GM12878 (cell line): ENCODE measurements at regions not wholly inside any gene's neighbourhood (a gene's known extent, or its start where the extent isn't known, plus 50 kb on each side); places are given as distances from the start of the nearest gene placed in this dataset.

ENCODE experiments used
- ATAC-seq: fragments of 200-7000 bp; cut with Tn5 transposase; 3 replicates; pipeline ENCODE4 v1.9.1; 2020; ENCODE audit warnings: mild to moderate bottlenecking, moderate library complexity
- BruUV-seq: library from RNA; stranded (reverse); fragments of 400-500 nt; replicated peaks from 2 replicates; lab custom pipeline; 2021; lab: Mats Ljungman, UMichigan
- CTCF ChIA-PET: fragments of 300-600 bp; sonication (Branson Sonifier 250); formaldehyde crosslinking; extraction: SDS; loops from one replicate; lab custom pipeline; 2021; ENCODE audit warnings: inconsistent platforms; lab: Yijun Ruan, JAX
- POLR2A ChIA-PET: fragments of 350-600 bp; formaldehyde crosslinking; extraction: SDS; loops from one replicate; lab custom pipeline; 2021; ENCODE audit warnings: inconsistent platforms; lab: Charles Lee
- RAD21 ChIA-PET: fragments of 300-600 bp; sonication (Branson Sonifier 250); formaldehyde crosslinking; loops from one replicate; lab custom pipeline; 2023; ENCODE audit warnings: antibody characterized with exemption; ENCODE audit not compliant: unreplicated experiment; lab: Charles Lee
- SMC1A ChIA-PET: fragments of 300-600 bp; sonication (Branson Sonifier 250); formaldehyde crosslinking; loops from one replicate; lab custom pipeline; 2023; ENCODE audit not compliant: unreplicated experiment, uncharacterized antibody; lab: Charles Lee
- DNase-seq: peaks from one replicate; pipeline ENCODE4 v3.0.0-alpha.2; 2011; ENCODE audit warnings: low read depth, low spot score
- FAIRE-seq: peaks from 3 replicates; lab custom pipeline; 2011; peaks lifted over from hg19 to GRCh38; lab: Jason Lieb, UNC
- H2AFZ ChIP-seq: 2 replicates; pipeline ENCODE4 v1.6.0; 2011; ENCODE audit warnings: low read depth, low read length, control low read depth; ENCODE audit not compliant: control insufficient read depth
- H3K27ac ChIP-seq: 2 replicates; pipeline ENCODE4 v1.5.1; 2011; ENCODE audit warnings: control low read depth; ENCODE audit not compliant: control insufficient read depth, insufficient read depth
- H3K27me3 ChIP-seq, 2 experiments: replicated peaks in 1 of 2; 2 replicates each; pipeline versions ENCODE4 v1.6.0 to v1.6.1; 2011; ENCODE audit warnings: low read length in 1 of 2; ENCODE audit not compliant: control insufficient read depth in 2 of 2, insufficient read depth in 2 of 2
- H3K36me3 ChIP-seq, 2 experiments: 2 replicates each; pipeline ENCODE4 v1.5.1; 2011; ENCODE audit warnings: low read length in 1 of 2; ENCODE audit not compliant: control insufficient read depth in 2 of 2, insufficient read depth in 2 of 2
- H3K4me1 ChIP-seq: 2 replicates; pipeline ENCODE4 v1.6.1; 2011; ENCODE audit warnings: mild to moderate bottlenecking, low read length, moderate library complexity, mixed read lengths; ENCODE audit not compliant: control insufficient read depth, insufficient read depth
- H3K4me2 ChIP-seq: 2 replicates; pipeline ENCODE4 v1.6.0; 2011; ENCODE audit warnings: control low read depth; ENCODE audit not compliant: control insufficient read depth, insufficient read depth
- H3K4me3 ChIP-seq: fragments of 200-600 bp; sonication (generic); 2 replicates; pipeline ENCODE4 v1.5.1; 2016
- H3K79me2 ChIP-seq: 2 replicates; pipeline ENCODE4 v1.6.0; 2011; ENCODE audit warnings: low read length; ENCODE audit not compliant: control insufficient read depth, insufficient read depth
- H3K9ac ChIP-seq: 2 replicates; pipeline ENCODE4 v1.8.0; 2011; ENCODE audit warnings: low read length, control low read depth, mixed read lengths; ENCODE audit not compliant: control insufficient read depth, insufficient read depth
- H3K9me3 ChIP-seq: replicated peaks from 3 replicates; pipeline ENCODE4 v1.5.1; 2011; ENCODE audit warnings: mild to moderate bottlenecking, low read length; ENCODE audit not compliant: control insufficient read depth, insufficient read depth
- H4K20me1 ChIP-seq: 2 replicates; pipeline ENCODE4 v1.6.0; 2011; ENCODE audit not compliant: control insufficient read depth, insufficient read depth
- HDAC2 ChIP-seq: fragments of 200-600 bp; sonication (generic); IDR thresholded peaks from 2 replicates; pipeline ENCODE4 v1.6.1; 2017
- RBBP5 ChIP-seq: fragments of 200-600 bp; sonication (generic); conservative IDR thresholded peaks from 2 replicates; pipeline ENCODE4 v1.6.1; 2016
- SMARCA5 ChIP-seq: fragments of 450-650 bp; IDR thresholded peaks from 2 replicates; pipeline ENCODE4 v1.6.1; 2017; ENCODE audit warnings: mild to moderate bottlenecking
- SMC3 ChIP-seq: IDR thresholded peaks from 2 replicates; pipeline ENCODE4 v1.6.1; 2011; ENCODE audit warnings: low read length, improper control_type of control experiment, borderline replicate concordance
- SPI1 ChIP-seq: IDR thresholded peaks from 2 replicates; pipeline ENCODE4 v1.6.1; 2011; ENCODE audit warnings: low read depth, mild to moderate bottlenecking, low read length, moderate library complexity, borderline replicate concordance; ENCODE audit not compliant: insufficient read depth
- TCF3 ChIP-seq: IDR thresholded peaks from 2 replicates; pipeline ENCODE4 v1.6.1; 2012; ENCODE audit warnings: low read depth, mild to moderate bottlenecking, low read length, borderline replicate concordance; ENCODE audit not compliant: insufficient read depth
- ZBED1 ChIP-seq: IDR thresholded peaks from 2 replicates; pipeline ENCODE4 v1.6.1; 2016; ENCODE audit warnings: borderline replicate concordance
- ZBTB4 ChIP-seq: fragments of 450-650 bp; formaldehyde crosslinking; IDR thresholded peaks from 2 replicates; pipeline ENCODE4 v1.4.0; 2022; ENCODE audit warnings: mild to moderate bottlenecking, moderate library complexity
- ZNF384 ChIP-seq: IDR thresholded peaks from 2 replicates; pipeline ENCODE4 v1.6.1; 2012; ENCODE audit warnings: low read depth, mild to moderate bottlenecking, low read length, improper control_type of control experiment, borderline replicate concordance
- WGBS: methylation state at CpG from one replicate; pipeline ENCODE4 v1.1.6; 2016; ENCODE audit warnings: low lambda C conversion rate; ENCODE audit not compliant: insufficient replicate concordance, insufficient coverage; ENCODE audit errors: missing lambda C conversion rate; 5-methylcytosine and 5-hydroxymethylcytosine counted together
- in situ Hi-C: fragments of 300-500 bp; cut with MboI; formaldehyde crosslinking; loops from 9 replicates; pipeline ENCODE4 v1.14.3; 2018; ENCODE audit warnings: mixed read lengths
- intact Hi-C: fragments of 100-400 bp; cut with micrococcal nuclease; formaldehyde crosslinking; loops from one replicate; pipeline ENCODE4 v1.14.2; 2022; ENCODE audit not compliant: unreplicated experiment
- TF ChIP-seq, protein P1 (sequence below): fragments of 450-650 bp; IDR thresholded peaks from 2 replicates; pipeline ENCODE4 v1.6.1; 2017; ENCODE audit warnings: mild to moderate bottlenecking, low read depth, inconsistent platforms; ENCODE audit not compliant: poor library complexity, severe bottlenecking
- TF ChIP-seq, protein P2 (sequence below): fragments of 450-650 bp; IDR thresholded peaks from 2 replicates; pipeline ENCODE4 v1.6.1; 2016; ENCODE audit warnings: mild to moderate bottlenecking, moderate library complexity, borderline replicate concordance

GRCh38 chr12:76144245-76144549 lies 59.7 kb upstream of the NAP1L1 start:
- Histone ChIP-seq H3K9me3 (no peaks in the 10 kb centered on the region; the same call in 2 of the 3 replicates), H3K36me3 (no peaks in the 10 kb centered on the region), H4K20me1 (no peaks in the 10 kb centered on the region), H2AFZ (no peak overlapping the region), H3K27ac (no peak overlapping the region), H3K4me2 (0 out of 2 replicates have a peak overlapping the region, but pooled peaks have one; percentile 0), H3K79me2 (no peaks in the 10 kb centered on the region), H3K4me1 (peaks cover 20% of the 10 kb centered on the region), H3K4me3 (no peak overlapping the region), H3K9ac (no peak overlapping the region), H3K27me3 (no peaks in the 10 kb centered on the region)
- ChIA-PET CTCF (interaction anchor here (1.4 to 3.9 kb wide), 3 partner anchors 12 to 64 kb away, joined by 3 to 21 read pairs (median 3); no protein-coding TSS in a partner anchor), SMC1A (interaction anchor here (0.8 to 3.4 kb wide), 8 partner anchors 8 to 112 kb away, joined by 3 to 20 read pairs (median 4); partner anchors contain the start of gene PHLDA1), POLR2A (interaction anchor here (0.9 to 1.9 kb wide), 5 partner anchors 14 to 61 kb away, joined by 3 to 8 read pairs (median 3); partner anchors contain the start of gene NAP1L1), RAD21 (interaction anchor here (0.9 to 1.8 kb wide), 7 partner anchors 9 to 113 kb away, joined by 3 to 10 read pairs (median 4); partner anchors contain the start of gene PHLDA1)
- in situ Hi-C loops, result no loop called here
- DNase-seq (no peak), FAIRE-seq (no peak), ATAC-seq (peak; percentile 53)
- no TSS peak for BruUV-seq
- 100% methylated on average over 1 of the region's 1 CpG for WGBS
- intact Hi-C loops, result loop anchor here (5.0 kb wide), 1 partner anchor 62 kb away; the partner anchor contains the start of gene NAP1L1
- TF ChIP-seq SMC3 (no peak), TCF3 (no peak), SPI1 (no peak), ZNF384 (no peak), RBBP5 (no peak), SMARCA5 (no peak), ZBTB4 (no peak), HDAC2 (no peak), ZBED1 (no peak)
- TF ChIP-seq, protein P1, sequence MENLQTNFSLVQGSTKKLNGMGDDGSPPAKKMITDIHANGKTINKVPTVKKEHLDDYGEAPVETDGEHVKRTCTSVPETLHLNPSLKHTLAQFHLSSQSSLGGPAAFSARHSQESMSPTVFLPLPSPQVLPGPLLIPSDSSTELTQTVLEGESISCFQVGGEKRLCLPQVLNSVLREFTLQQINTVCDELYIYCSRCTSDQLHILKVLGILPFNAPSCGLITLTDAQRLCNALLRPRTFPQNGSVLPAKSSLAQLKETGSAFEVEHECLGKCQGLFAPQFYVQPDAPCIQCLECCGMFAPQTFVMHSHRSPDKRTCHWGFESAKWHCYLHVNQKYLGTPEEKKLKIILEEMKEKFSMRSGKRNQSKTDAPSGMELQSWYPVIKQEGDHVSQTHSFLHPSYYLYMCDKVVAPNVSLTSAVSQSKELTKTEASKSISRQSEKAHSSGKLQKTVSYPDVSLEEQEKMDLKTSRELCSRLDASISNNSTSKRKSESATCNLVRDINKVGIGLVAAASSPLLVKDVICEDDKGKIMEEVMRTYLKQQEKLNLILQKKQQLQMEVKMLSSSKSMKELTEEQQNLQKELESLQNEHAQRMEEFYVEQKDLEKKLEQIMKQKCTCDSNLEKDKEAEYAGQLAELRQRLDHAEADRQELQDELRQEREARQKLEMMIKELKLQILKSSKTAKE, result no peak
- TF ChIP-seq, protein P2, sequence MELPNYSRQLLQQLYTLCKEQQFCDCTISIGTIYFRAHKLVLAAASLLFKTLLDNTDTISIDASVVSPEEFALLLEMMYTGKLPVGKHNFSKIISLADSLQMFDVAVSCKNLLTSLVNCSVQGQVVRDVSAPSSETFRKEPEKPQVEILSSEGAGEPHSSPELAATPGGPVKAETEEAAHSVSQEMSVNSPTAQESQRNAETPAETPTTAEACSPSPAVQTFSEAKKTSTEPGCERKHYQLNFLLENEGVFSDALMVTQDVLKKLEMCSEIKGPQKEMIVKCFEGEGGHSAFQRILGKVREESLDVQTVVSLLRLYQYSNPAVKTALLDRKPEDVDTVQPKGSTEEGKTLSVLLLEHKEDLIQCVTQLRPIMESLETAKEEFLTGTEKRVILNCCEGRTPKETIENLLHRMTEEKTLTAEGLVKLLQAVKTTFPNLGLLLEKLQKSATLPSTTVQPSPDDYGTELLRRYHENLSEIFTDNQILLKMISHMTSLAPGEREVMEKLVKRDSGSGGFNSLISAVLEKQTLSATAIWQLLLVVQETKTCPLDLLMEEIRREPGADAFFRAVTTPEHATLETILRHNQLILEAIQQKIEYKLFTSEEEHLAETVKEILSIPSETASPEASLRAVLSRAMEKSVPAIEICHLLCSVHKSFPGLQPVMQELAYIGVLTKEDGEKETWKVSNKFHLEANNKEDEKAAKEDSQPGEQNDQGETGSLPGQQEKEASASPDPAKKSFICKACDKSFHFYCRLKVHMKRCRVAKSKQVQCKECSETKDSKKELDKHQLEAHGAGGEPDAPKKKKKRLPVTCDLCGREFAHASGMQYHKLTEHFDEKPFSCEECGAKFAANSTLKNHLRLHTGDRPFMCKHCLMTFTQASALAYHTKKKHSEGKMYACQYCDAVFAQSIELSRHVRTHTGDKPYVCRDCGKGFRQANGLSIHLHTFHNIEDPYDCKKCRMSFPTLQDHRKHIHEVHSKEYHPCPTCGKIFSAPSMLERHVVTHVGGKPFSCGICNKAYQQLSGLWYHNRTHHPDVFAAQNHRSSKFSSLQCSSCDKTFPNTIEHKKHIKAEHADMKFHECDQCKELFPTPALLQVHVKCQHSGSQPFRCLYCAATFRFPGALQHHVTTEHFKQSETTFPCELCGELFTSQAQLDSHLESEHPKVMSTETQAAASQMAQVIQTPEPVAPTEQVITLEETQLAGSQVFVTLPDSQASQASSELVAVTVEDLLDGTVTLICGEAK, result no peak
